D721Med (cell line): ENCODE measurements at regions not wholly inside any gene's neighbourhood (a gene's known extent, or its start where the extent isn't known, plus 50 kb on each side); places are given as distances from the start of the nearest gene placed in this dataset.

ENCODE experiments used
- DNase-seq: peaks from one replicate; pipeline ENCODE4 v3.0.0; 2011; ENCODE audit warnings: low spot score; ENCODE audit not compliant: insufficient read length
- FAIRE-seq: peaks from 2 replicates; lab custom pipeline; 2011; peaks lifted over from hg19 to GRCh38; lab: Jason Lieb, UNC
- CTCF ChIP-seq: IDR thresholded peaks from 2 replicates; pipeline ENCODE4 v1.5.1; 2012; ENCODE audit warnings: mild to moderate bottlenecking, control low read depth; ENCODE audit not compliant: insufficient read depth; ENCODE audit errors: missing control alignments

GRCh38 chr5:111583758-111584203 is 71.4 kb upstream of the STARD4 start:
- TF ChIP-seq CTCF: no peak
- FAIRE-seq (no peak), DNase-seq (no peak)

DNA sequence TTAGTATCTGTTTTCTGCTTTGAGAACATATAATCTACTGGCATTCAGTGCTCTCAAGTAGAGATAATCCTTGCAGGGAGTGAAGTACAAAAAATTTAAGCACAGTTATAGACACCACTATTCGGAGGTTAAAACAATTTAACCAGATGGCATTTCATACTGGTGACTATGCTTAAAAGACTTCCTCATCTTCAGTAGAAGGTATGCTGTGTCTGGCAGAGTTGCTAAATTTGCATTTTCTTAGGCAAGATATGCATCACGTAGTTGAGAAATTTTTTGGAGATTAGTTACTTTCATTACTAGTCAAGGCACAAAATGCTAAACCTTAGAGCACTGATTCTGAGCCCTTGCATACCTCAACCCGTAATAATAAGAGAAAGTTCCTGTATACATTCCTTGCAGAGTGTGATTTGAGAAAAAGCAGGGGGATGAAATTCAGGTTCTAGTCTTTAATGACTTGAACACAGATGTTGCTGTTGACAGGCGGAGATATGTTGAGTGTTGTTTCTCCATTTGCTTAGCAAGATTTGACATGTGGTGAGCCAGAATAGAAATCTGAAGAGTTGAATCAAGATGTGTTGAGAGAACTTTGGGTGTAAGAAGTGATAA is 70.8 kb upstream of the STARD4 start:
- no peak for FAIRE-seq
- TF ChIP-seq CTCF: no peak
- DNase-seq: no peak

DNA sequence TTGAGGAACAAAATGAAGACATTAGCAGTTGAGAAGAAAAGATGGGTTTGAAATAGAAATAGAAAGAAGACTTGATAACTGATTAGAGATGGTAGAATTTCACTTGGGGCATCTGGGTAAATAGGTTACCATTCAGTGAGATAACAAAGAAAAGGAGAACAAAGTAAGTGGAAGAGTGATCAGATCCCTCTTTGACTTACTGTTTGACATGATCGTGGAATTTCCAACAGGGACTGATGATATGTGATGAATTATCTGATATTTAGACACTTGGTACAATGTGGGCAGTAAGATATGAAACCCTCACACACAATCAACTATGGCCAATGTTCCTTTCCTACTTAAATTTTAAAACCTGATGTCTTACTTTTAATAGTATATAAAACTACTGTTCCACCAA is 70.1 kb upstream of the STARD4 start:
- no peak for TF ChIP-seq CTCF
- FAIRE-seq (no peak), DNase-seq (no peak)

DNA sequence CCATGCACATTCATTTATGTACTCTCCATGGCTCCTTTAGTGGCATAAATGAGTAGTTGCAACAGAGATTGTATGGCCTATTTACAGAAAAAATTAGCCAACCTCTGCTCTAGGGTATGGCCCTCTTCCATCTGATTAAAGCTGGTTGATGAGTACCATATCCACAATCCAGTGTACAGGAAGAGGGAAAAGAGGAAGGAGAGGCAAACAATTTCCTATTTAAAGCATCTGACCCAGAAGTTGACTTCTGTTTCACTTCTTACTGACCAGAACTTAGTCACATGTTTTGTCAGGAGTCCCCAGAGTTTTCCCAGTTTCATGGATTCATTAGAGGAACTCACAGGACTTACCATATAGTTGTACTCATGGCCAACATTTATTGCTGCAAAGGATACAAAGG is 68.6 kb upstream of the STARD4 start:
- no peak for TF ChIP-seq CTCF
- DNase-seq (no peak), FAIRE-seq (no peak)

DNA sequence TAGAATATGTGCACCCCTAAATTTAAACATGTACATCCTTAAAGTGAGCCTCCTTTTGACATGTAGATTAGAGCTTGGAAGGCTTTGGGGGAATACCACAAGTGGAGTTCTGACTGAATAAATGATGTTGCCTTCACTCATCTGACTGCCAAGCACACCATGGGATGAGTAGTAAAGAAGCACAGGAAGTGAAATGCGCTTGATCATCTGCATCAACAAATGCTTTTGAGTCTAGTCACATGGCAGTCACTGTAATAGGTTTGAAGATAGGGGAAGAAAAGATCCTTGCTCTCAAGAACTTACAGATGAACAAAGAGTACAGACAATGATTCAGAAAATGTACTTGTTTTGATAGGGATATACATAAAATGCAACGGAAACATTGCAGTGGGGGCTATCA is 62.0 kb upstream of the STARD4 start:
- FAIRE-seq (no peak), DNase-seq (no peak)
- no peak for TF ChIP-seq CTCF

- TF ChIP-seq CTCF: no peak
- no peak for DNase-seq
- no peak for FAIRE-seq
Observed at GRCh38 chr5:111572561-111572960, 60.2 kb upstream of the STARD4 start.

GRCh38 chr5:111563031-111563822 is 50.9 kb upstream of the STARD4 start:
- FAIRE-seq (no peak), DNase-seq (no peak)
- TF ChIP-seq CTCF: no peak
